ENCODE measurements at regions not wholly inside any gene's neighbourhood (a gene's known extent, or its start where the extent isn't known, plus 50 kb on each side); places are given as distances from the start of the nearest gene placed in this dataset.

DNA sequence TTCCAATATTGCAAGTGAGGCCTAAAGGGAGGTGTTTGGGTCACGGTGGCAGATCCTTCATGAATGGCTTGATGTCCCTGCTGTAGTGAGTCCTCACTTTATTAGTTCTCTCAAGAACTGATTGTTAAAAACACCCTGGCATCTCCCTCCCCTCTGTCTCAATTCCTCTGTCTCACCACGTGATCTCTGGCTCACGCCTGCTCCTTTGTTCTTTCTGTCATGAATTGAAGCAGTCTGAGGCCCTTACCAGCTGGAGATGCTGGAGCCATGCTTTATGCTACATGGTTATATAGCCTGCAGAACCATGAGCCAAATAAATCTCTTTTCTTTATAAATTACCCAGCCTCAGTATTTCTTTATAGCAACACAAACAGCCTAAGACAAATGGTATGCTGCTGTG lies 980.7 kb upstream of the GRIA3 start:
- TF ChIP-seq POLR2AphosphoS5 (IDR thresholded peaks at IDR 0.05) (no peak), POLR2A (IDR thresholded peaks at IDR 0.05) (no peak)
- TF ChIP-seq, protein P1, sequence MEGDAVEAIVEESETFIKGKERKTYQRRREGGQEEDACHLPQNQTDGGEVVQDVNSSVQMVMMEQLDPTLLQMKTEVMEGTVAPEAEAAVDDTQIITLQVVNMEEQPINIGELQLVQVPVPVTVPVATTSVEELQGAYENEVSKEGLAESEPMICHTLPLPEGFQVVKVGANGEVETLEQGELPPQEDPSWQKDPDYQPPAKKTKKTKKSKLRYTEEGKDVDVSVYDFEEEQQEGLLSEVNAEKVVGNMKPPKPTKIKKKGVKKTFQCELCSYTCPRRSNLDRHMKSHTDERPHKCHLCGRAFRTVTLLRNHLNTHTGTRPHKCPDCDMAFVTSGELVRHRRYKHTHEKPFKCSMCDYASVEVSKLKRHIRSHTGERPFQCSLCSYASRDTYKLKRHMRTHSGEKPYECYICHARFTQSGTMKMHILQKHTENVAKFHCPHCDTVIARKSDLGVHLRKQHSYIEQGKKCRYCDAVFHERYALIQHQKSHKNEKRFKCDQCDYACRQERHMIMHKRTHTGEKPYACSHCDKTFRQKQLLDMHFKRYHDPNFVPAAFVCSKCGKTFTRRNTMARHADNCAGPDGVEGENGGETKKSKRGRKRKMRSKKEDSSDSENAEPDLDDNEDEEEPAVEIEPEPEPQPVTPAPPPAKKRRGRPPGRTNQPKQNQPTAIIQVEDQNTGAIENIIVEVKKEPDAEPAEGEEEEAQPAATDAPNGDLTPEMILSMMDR (IDR thresholded peaks at IDR 0.05 in 8 of 11, conservative IDR thresholded peaks at IDR 0.05 in 3 of 11) = no peak

Measured in spleen (tissue), 7 donors.